Karpas-422 (cell line): ENCODE measurements at regions not wholly inside any gene's neighbourhood (a gene's known extent, or its start where the extent isn't known, plus 50 kb on each side); places are given as distances from the start of the nearest gene placed in this dataset.

Experiments used
- DNase-seq: peaks from one replicate; pipeline ENCODE4 v3.0.0-alpha.2; 2015
- H2AFZ ChIP-seq: fragments of 200-600 bp; sonication (generic); 2 replicates; pipeline ENCODE4 v1.6.1; 2014; ENCODE audit warnings: antibody characterized with exemption, low read length, mixed read lengths
- H3K27ac ChIP-seq: fragments of 200-600 bp; sonication (generic); 2 replicates; pipeline ENCODE4 v1.5.1; 2014; ENCODE audit warnings: mild to moderate bottlenecking, low read length, moderate library complexity
- H3K27me3 ChIP-seq: fragments of 200-600 bp; sonication (generic); 2 replicates; pipeline ENCODE4 v1.6.1; 2014; ENCODE audit warnings: low read length, mixed read lengths
- H3K36me3 ChIP-seq: fragments of 200-600 bp; sonication (generic); 2 replicates; pipeline ENCODE4 v1.6.1; 2014; ENCODE audit warnings: low read length, mixed read lengths; ENCODE audit not compliant: insufficient read depth
- H3K4me1 ChIP-seq: fragments of 200-600 bp; sonication (generic); 2 replicates; pipeline ENCODE4 v1.6.1; 2014; ENCODE audit warnings: mild to moderate bottlenecking, low read length, mixed read lengths
- H3K4me2 ChIP-seq: fragments of 200-600 bp; sonication (generic); 2 replicates; pipeline ENCODE4 v1.6.1; 2014; ENCODE audit warnings: low read length, low read depth, mild to moderate bottlenecking; ENCODE audit not compliant: poor library complexity, severe bottlenecking
- H3K4me3 ChIP-seq: fragments of 200-600 bp; sonication (generic); 2 replicates; pipeline ENCODE4 v1.5.1; 2014; ENCODE audit warnings: mild to moderate bottlenecking, antibody characterized with exemption, low read length, mixed read lengths
- H3K79me2 ChIP-seq: fragments of 200-600 bp; sonication (generic); 2 replicates; pipeline ENCODE4 v1.6.1; 2014; ENCODE audit warnings: mild to moderate bottlenecking, low read length, mixed read lengths
- H3K9ac ChIP-seq: fragments of 200-600 bp; sonication (generic); 2 replicates; pipeline ENCODE4 v1.6.0; 2014; ENCODE audit warnings: low read length
- H3K9me2 ChIP-seq: fragments of 200-600 bp; sonication (generic), shearing (Covaris generic); replicated peaks from 2 replicates; pipeline ENCODE4 v1.6.0; 2014; ENCODE audit warnings: mild to moderate bottlenecking, low read length, moderate library complexity; ENCODE audit not compliant: insufficient read depth
- H3K9me3 ChIP-seq: fragments of 300-700, 200-600 bp; sonication (generic); 2 replicates; pipeline ENCODE4 v1.6.1; 2014; ENCODE audit warnings: low read length, mixed read lengths
- H4K20me1 ChIP-seq: fragments of 200-600 bp; sonication (generic); 2 replicates; pipeline ENCODE4 v1.6.1; 2014; ENCODE audit warnings: mild to moderate bottlenecking, antibody characterized with exemption, low read length, low read depth; ENCODE audit not compliant: insufficient read depth

DNA sequence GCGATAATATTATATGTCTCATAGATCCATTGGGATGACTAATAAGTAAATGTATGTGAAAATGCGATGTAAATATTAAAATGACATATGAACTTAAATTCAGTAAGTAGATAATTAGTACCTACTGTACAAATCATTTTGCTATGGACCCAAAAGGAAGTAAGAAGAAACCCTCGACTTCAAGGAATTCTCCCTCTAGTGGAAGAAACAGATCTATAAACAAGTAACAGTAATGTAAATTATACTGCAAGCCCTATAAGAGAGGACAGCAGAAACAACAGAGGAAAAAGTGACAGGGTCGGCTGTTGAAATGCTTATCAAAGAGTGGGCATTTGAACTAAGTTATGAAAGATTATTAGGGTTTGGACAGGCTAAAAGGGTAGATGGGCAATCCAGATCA is 320.3 kb downstream of the DMAC1 start:
- Histone ChIP-seq H3K4me1 (no peaks in the 10 kb centered on the region), H3K36me3 (no peaks in the 10 kb centered on the region), H3K9ac (no peak overlapping the region), H3K27me3 (no peaks in the 10 kb centered on the region), H3K9me3 (no peaks in the 10 kb centered on the region), H3K79me2 (no peaks in the 10 kb centered on the region), H3K27ac (no peak overlapping the region), H3K4me2 (no peak overlapping the region), H4K20me1 (no peaks in the 10 kb centered on the region), H3K9me2 (no peaks in the 10 kb centered on the region), H3K4me3 (no peak overlapping the region), H2AFZ (no peak overlapping the region)
- no peak for DNase-seq

GRCh38 chr9:7478646-7479045 is 320.9 kb downstream of the DMAC1 start:
- DNase-seq: no peak
- no peaks in the 10 kb centered on the region for H3K9me3 ChIP-seq
- H3K4me1 ChIP-seq: no peaks in the 10 kb centered on the region
- H3K9ac ChIP-seq: no peak overlapping the region
- no peak overlapping the region for H3K4me3 ChIP-seq
- no peak overlapping the region for H3K4me2 ChIP-seq
- H3K9me2 ChIP-seq: no peaks in the 10 kb centered on the region
- H2AFZ ChIP-seq: no peak overlapping the region
- no peak overlapping the region for H3K27ac ChIP-seq
- H3K36me3 ChIP-seq: no peaks in the 10 kb centered on the region
- no peaks in the 10 kb centered on the region for H3K79me2 ChIP-seq
- no peaks in the 10 kb centered on the region for H4K20me1 ChIP-seq
- H3K27me3 ChIP-seq: no peaks in the 10 kb centered on the region

GRCh38 chr9:7467186-7467585 is 332.4 kb downstream of the DMAC1 start:
- H3K9me3 ChIP-seq: no peaks in the 10 kb centered on the region
- 0 out of 2 replicates have a peak, but pooled peaks cover 3% of the 10 kb centered on the region for H3K27me3 ChIP-seq
- no peak overlapping the region for H3K27ac ChIP-seq
- no peaks in the 10 kb centered on the region for H3K4me1 ChIP-seq
- no peaks in the 10 kb centered on the region for H4K20me1 ChIP-seq
- no peaks in the 10 kb centered on the region for H3K9me2 ChIP-seq
- H3K36me3 ChIP-seq: no peaks in the 10 kb centered on the region
- no peak overlapping the region for H3K4me2 ChIP-seq
- no peak overlapping the region for H3K9ac ChIP-seq
- no peak for DNase-seq
- H3K4me3 ChIP-seq: no peak overlapping the region
- no peak overlapping the region for H2AFZ ChIP-seq
- H3K79me2 ChIP-seq: no peaks in the 10 kb centered on the region

- Histone ChIP-seq H3K4me2 (no peak overlapping the region), H3K36me3 (no peaks in the 10 kb centered on the region), H3K79me2 (no peaks in the 10 kb centered on the region), H3K4me1 (no peaks in the 10 kb centered on the region), H3K27ac (no peak overlapping the region), H3K9ac (no peak overlapping the region), H3K4me3 (no peak overlapping the region), H3K27me3 (no peaks in the 10 kb centered on the region), H4K20me1 (no peaks in the 10 kb centered on the region), H3K9me2 (no peaks in the 10 kb centered on the region), H2AFZ (no peak overlapping the region), H3K9me3 (no peaks in the 10 kb centered on the region)
- DNase-seq: no peak
Observed at GRCh38 chr9:7461791-7462190, 337.8 kb downstream of the DMAC1 start.

GRCh38 chr9:7456793-7457530 is 342.6 kb downstream of the DMAC1 start:
- no peak for DNase-seq
- Histone ChIP-seq H4K20me1 (no peaks in the 10 kb centered on the region), H3K9me3 (no peaks in the 10 kb centered on the region), H3K9ac (no peak overlapping the region), H3K4me2 (no peak overlapping the region), H3K36me3 (no peaks in the 10 kb centered on the region), H2AFZ (no peak overlapping the region), H3K27ac (no peak overlapping the region), H3K27me3 (no peaks in the 10 kb centered on the region; the same call in 1 of the 2 replicates), H3K9me2 (no peaks in the 10 kb centered on the region), H3K4me1 (no peaks in the 10 kb centered on the region), H3K4me3 (no peak overlapping the region), H3K79me2 (no peaks in the 10 kb centered on the region)

- Histone ChIP-seq H3K79me2 (no peaks in the 10 kb centered on the region), H3K27me3 (no peaks in the 10 kb centered on the region; the same call in 1 of the 2 replicates), H4K20me1 (no peaks in the 10 kb centered on the region), H3K4me1 (no peaks in the 10 kb centered on the region), H3K9me3 (no peaks in the 10 kb centered on the region), H3K9ac (no peak overlapping the region), H3K27ac (no peak overlapping the region), H3K4me2 (no peak overlapping the region), H2AFZ (no peak overlapping the region), H3K4me3 (no peak overlapping the region), H3K9me2 (no peaks in the 10 kb centered on the region), H3K36me3 (no peaks in the 10 kb centered on the region)
- no peak for DNase-seq
Observed at GRCh38 chr9:7456377-7456776, 343.2 kb downstream of the DMAC1 start.

DNA sequence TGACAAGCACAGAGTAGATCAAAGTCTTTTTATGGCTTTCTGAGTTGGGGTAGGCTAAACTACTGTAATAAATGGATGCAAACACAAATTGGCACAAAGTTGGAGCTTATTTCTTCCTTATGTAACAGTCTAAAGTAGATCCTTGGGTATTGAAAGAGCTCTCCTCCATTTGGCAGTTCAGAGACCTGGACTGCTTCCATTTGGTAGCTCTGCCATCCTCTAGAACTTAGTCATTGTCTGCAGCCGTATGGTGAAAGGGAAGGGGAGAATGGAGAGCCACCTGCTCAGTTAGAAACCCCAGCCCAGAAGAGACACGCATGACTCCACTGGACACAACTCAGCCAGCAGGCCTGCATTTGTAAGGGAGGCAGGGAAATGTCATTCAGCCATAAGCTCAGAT is 345.0 kb downstream of the DMAC1 start:
- no peak for DNase-seq
- Histone ChIP-seq H4K20me1 (no peaks in the 10 kb centered on the region), H3K4me1 (no peaks in the 10 kb centered on the region), H3K9me2 (no peaks in the 10 kb centered on the region), H2AFZ (no peak overlapping the region), H3K9ac (no peak overlapping the region), H3K4me2 (no peak overlapping the region), H3K9me3 (no peaks in the 10 kb centered on the region), H3K79me2 (no peaks in the 10 kb centered on the region), H3K4me3 (no peak overlapping the region), H3K27me3 (no peaks in the 10 kb centered on the region; the same call in 1 of the 2 replicates), H3K36me3 (no peaks in the 10 kb centered on the region), H3K27ac (no peak overlapping the region)

- no peaks in the 10 kb centered on the region for H3K36me3 ChIP-seq
- H3K9me3 ChIP-seq: no peaks in the 10 kb centered on the region
- H2AFZ ChIP-seq: no peak overlapping the region
- H3K4me1 ChIP-seq: no peaks in the 10 kb centered on the region
- no peak for DNase-seq
- H3K9me2 ChIP-seq: no peaks in the 10 kb centered on the region
- H3K4me2 ChIP-seq: no peak overlapping the region
- H3K79me2 ChIP-seq: no peaks in the 10 kb centered on the region
- no peak overlapping the region for H3K9ac ChIP-seq
- no peak overlapping the region for H3K4me3 ChIP-seq
- no peaks in the 10 kb centered on the region for H4K20me1 ChIP-seq
- H3K27me3 ChIP-seq: no peaks in the 10 kb centered on the region; the same call in 1 of the 2 replicates
- no peak overlapping the region for H3K27ac ChIP-seq
Observed at GRCh38 chr9:7452378-7452777, 347.2 kb downstream of the DMAC1 start.
